ENCODE measurements at regions not wholly inside any gene's neighbourhood (a gene's known extent, or its start where the extent isn't known, plus 50 kb on each side); places are given as distances from the start of the nearest gene placed in this dataset.
A peak's percentile ranks its signal among the peaks of the same experiment; 100 is the strongest.
"Not testable (repeated sequence)": the region's sequence is repeated elsewhere in the genome, so short reads cannot be mapped to it uniquely, and the experiment has no call there.

- H3K9me3 ChIP-seq; H3K27me3 ChIP-seq; in situ Hi-C loops (cut with MboI; ENCODE audit: low sequenced_read_pairs in 4 of 4); H3K36me3 ChIP-seq: not testable (repeated sequence)
- DNase-seq: peak; percentile 99
- ATAC-seq: peak; percentile 94 to 98
- H3K4me3 ChIP-seq: peak overlapping the region; percentile 78 to 93 (median 81)
- intact Hi-C loops (cut with DNase I; ENCODE audit: low total_unique reads): loop anchor here (5.0 kb wide), 1 partner anchor 1653 kb away; no protein-coding TSS in a partner anchor
- peak overlapping the region; percentile 90 to 97 (median 95) for H3K27ac ChIP-seq
- TF ChIP-seq POLR2A (IDR thresholded peaks at IDR 0.05): peak; percentile 83 to 90
- H3K4me1 ChIP-seq: peaks cover 21 to 28% of the 10 kb centered on the region in 2 donors
These were observed 229.0 kb upstream of the FRG2C start for GRCh38 chr3:75434913-75435793.

GRCh38 chr3:75435794-75436400 lies 228.2 kb upstream of the FRG2C start:
- H3K27me3 ChIP-seq; H3K36me3 ChIP-seq; ATAC-seq; H3K9me3 ChIP-seq; in situ Hi-C loops (cut with MboI; ENCODE audit: low sequenced_read_pairs in 4 of 4); intact Hi-C loops (cut with DNase I; ENCODE audit: low total_unique reads): not testable (repeated sequence)
- peak in 1 of 2 donors; percentile 18 for DNase-seq
- H3K27ac ChIP-seq: peak overlapping the region; percentile 90 to 97 (median 95)
- H3K4me1 ChIP-seq: peaks cover 21 to 28% of the 10 kb centered on the region in 2 donors
- peak overlapping the region; percentile 78 to 93 (median 81) for H3K4me3 ChIP-seq

GRCh38 chr3:75440986-75441385 lies 223.1 kb upstream of the FRG2C start:
- H3K4me1 ChIP-seq; DNase-seq; H3K9me3 ChIP-seq; H3K27ac ChIP-seq; H3K36me3 ChIP-seq; H3K4me3 ChIP-seq; in situ Hi-C loops (cut with MboI; ENCODE audit: low sequenced_read_pairs in 4 of 4); H3K27me3 ChIP-seq; ATAC-seq; intact Hi-C loops (cut with DNase I; ENCODE audit: low total_unique reads): not testable (repeated sequence)

GRCh38 chr3:75444634-75445033 lies 219.5 kb upstream of the FRG2C start:
- H3K27me3 ChIP-seq; intact Hi-C loops (cut with DNase I; ENCODE audit: low total_unique reads); H3K4me1 ChIP-seq; H3K27ac ChIP-seq; H3K36me3 ChIP-seq; H3K4me3 ChIP-seq; H3K9me3 ChIP-seq; in situ Hi-C loops (cut with MboI; ENCODE audit: low sequenced_read_pairs in 4 of 4); DNase-seq; ATAC-seq: not testable (repeated sequence)

DNA sequence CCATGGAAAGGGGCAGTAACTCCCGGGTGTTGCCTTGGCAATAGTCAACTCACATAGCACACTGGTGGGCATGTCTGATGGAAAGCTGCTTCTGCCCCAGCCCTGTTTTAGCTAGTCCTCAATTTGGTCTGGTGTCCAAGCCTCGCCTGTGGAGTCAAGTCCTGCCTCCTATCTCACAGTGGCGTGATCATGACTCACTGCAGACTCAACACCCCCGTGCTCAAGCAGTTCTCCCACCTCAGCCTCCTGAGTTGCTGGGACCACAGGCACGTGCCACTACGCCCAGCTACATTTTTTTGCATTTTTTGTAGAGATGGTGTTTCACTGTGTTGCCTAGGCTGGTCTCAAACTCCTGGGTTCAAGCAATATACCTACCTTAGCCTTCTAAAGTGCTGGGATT lies 218.9 kb upstream of the FRG2C start:
- H3K27ac ChIP-seq; H3K9me3 ChIP-seq; H3K27me3 ChIP-seq; ATAC-seq; H3K4me1 ChIP-seq; intact Hi-C loops (cut with DNase I; ENCODE audit: low total_unique reads); H3K36me3 ChIP-seq; DNase-seq; in situ Hi-C loops (cut with MboI; ENCODE audit: low sequenced_read_pairs in 4 of 4); H3K4me3 ChIP-seq: not testable (repeated sequence)

- H3K4me3 ChIP-seq; DNase-seq; intact Hi-C loops (cut with DNase I; ENCODE audit: low total_unique reads); H3K27ac ChIP-seq; H3K27me3 ChIP-seq; H3K36me3 ChIP-seq; H3K4me1 ChIP-seq; H3K9me3 ChIP-seq; ATAC-seq; in situ Hi-C loops (cut with MboI; ENCODE audit: low sequenced_read_pairs in 4 of 4): not testable (repeated sequence)
These were observed 217.2 kb upstream of the FRG2C start for GRCh38 chr3:75446948-75447347.

DNA sequence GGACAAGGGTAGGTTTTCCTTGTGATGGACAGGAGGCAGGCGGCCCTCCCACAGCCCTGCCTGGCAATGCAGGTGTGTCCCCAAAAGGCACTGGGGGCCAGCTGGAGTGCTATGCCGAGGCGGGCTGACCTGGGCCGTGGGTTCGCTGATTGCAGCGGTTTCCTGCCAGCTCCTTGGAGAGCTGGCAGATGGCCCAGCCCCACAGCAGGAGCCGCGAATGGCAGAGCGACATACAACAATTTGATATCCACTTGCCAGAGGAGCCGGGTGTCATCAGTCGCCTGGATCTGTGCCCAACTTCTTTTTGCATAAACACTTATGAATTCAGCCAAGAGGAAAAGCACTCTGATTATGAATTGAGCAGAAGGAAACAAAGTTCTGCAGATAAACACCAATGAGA lies 210.8 kb upstream of the FRG2C start:
- H3K9me3 ChIP-seq; DNase-seq; H3K27ac ChIP-seq; ATAC-seq; in situ Hi-C loops (cut with MboI; ENCODE audit: low sequenced_read_pairs in 4 of 4); H3K36me3 ChIP-seq; H3K27me3 ChIP-seq; intact Hi-C loops (cut with DNase I; ENCODE audit: low total_unique reads); H3K4me3 ChIP-seq; H3K4me1 ChIP-seq: not testable (repeated sequence)

DNA sequence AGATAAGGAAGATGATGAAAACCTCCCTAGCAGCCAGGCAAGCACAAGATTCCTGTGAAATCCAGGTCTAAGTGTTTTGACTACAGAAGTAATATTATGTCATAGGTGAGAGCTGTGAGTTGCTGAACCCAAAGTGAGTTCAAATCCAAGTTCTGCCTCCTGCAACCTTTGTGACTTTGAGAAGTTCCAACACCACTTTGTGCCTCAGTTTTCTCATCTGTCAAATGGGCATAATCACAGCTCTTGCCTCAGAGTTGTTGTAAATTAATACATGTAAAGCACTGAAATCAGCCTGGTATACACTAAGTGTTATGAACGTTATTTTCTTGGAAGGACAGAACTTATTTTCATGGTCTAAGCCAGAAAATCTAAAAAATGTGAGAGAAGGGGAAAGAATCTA lies 210.3 kb upstream of the FRG2C start:
- in situ Hi-C loops (cut with MboI; ENCODE audit: low sequenced_read_pairs in 4 of 4); H3K4me1 ChIP-seq; H3K9me3 ChIP-seq; H3K27me3 ChIP-seq; intact Hi-C loops (cut with DNase I; ENCODE audit: low total_unique reads); H3K4me3 ChIP-seq; DNase-seq; H3K36me3 ChIP-seq; ATAC-seq; H3K27ac ChIP-seq: not testable (repeated sequence)

- intact Hi-C loops (cut with DNase I; ENCODE audit: low total_unique reads); H3K36me3 ChIP-seq; H3K27ac ChIP-seq; DNase-seq; in situ Hi-C loops (cut with MboI; ENCODE audit: low sequenced_read_pairs in 4 of 4); H3K27me3 ChIP-seq; ATAC-seq; H3K9me3 ChIP-seq; H3K4me3 ChIP-seq; H3K4me1 ChIP-seq: not testable (repeated sequence)
These were observed 189.6 kb upstream of the FRG2C start for GRCh38 chr3:75474530-75474929.

GRCh38 chr3:75496600-75496999 lies 167.5 kb upstream of the FRG2C start:
- intact Hi-C loops (cut with DNase I; ENCODE audit: low total_unique reads); H3K4me1 ChIP-seq; ATAC-seq; H3K4me3 ChIP-seq; in situ Hi-C loops (cut with MboI; ENCODE audit: low sequenced_read_pairs in 4 of 4); H3K9me3 ChIP-seq; H3K27me3 ChIP-seq; H3K36me3 ChIP-seq; H3K27ac ChIP-seq; DNase-seq: not testable (repeated sequence)

GRCh38 chr3:75500357-75500756 lies 163.8 kb upstream of the FRG2C start:
- H3K9me3 ChIP-seq; H3K27ac ChIP-seq; intact Hi-C loops (cut with DNase I; ENCODE audit: low total_unique reads); H3K36me3 ChIP-seq; in situ Hi-C loops (cut with MboI; ENCODE audit: low sequenced_read_pairs in 4 of 4); H3K4me3 ChIP-seq; DNase-seq; ATAC-seq; H3K27me3 ChIP-seq; H3K4me1 ChIP-seq: not testable (repeated sequence)

DNA sequence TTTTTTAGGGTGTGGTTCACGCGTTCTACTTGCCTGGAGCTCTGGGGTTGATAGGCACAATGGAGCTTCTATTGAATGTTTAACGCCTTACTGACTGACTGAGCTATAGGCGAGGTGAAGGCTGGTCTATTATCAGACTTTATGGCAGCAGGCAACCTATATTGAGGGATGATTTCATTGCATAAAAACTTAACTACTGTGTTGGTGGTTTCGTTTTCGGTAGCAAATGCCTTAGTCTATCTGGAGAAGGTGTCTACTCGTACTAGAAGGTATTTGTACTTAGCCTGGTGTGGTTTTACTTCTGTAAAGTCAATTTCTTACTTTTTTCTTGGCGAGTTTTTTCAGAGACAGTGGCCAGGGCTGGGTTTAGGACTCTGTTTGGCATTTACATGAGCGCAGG lies 162.0 kb upstream of the FRG2C start:
- ATAC-seq; H3K9me3 ChIP-seq; H3K36me3 ChIP-seq; H3K4me1 ChIP-seq; intact Hi-C loops (cut with DNase I; ENCODE audit: low total_unique reads); H3K27me3 ChIP-seq; DNase-seq; in situ Hi-C loops (cut with MboI; ENCODE audit: low sequenced_read_pairs in 4 of 4): not testable (repeated sequence)
- peak overlapping the region in 1 of 4 donors; percentile 59 for H3K27ac ChIP-seq
- H3K4me3 ChIP-seq: peak overlapping the region in 2 of 4 donors; percentile 25 to 27
